ENCODE measurements at regions not wholly inside any gene's neighbourhood (a gene's known extent, or its start where the extent isn't known, plus 50 kb on each side); places are given as distances from the start of the nearest gene placed in this dataset.

GRCh38 chr5:88355490-88356050, 86.9 kb upstream of the TMEM161B start:
- Histone ChIP-seq H3K4ac (replicated peaks; ENCODE audit: insufficient read length, low read depth, low read length) (no peak overlapping the region), H4K20me1 (replicated peaks in 1 of 2; ENCODE audit: control insufficient read depth in 1 of 2, insufficient read depth in 2 of 2, low read length in 2 of 2) (no peaks in the 10 kb centered on the region), H3K27ac (ENCODE audit: low read depth, low read length) (no peak overlapping the region), H3K9me3 (ENCODE audit: insufficient read depth in 2 of 2, low read depth in 1 of 2, low read length in 1 of 2) (no peaks in the 10 kb centered on the region), H4K91ac (replicated peaks; ENCODE audit: insufficient read length, low read length) (no peak overlapping the region), H3K4me3 (ENCODE audit: extremely low read depth in 1 of 4, insufficient read depth in 2 of 4, low read depth in 3 of 4, low read length in 4 of 4) (no peak overlapping the region), H2AK5ac (ENCODE audit: low read depth, low read length) (no peak overlapping the region), H2AFZ (ENCODE audit: low read length) (no peak overlapping the region), H3K36me3 (ENCODE audit: control insufficient read depth in 2 of 4, insufficient read depth in 4 of 4, low read length in 3 of 4) (no peaks in the 10 kb centered on the region), H3K56ac (replicated peaks; ENCODE audit: insufficient read length, low read depth, low read length) (no peak overlapping the region), H4K8ac (ENCODE audit: extremely low read depth, insufficient read depth, low read length) (no peak overlapping the region), H2BK20ac (ENCODE audit: low read length) (no peak overlapping the region), H3K9ac (replicated peaks in 1 of 4; ENCODE audit: extremely low read depth in 1 of 4, low read depth in 3 of 4, low read length in 3 of 4) (no peak overlapping the region), H2BK15ac (ENCODE audit: low read length) (no peak overlapping the region), H3K4me2 (ENCODE audit: insufficient read depth in 1 of 2, low read depth in 2 of 2, low read length in 2 of 2) (no peak overlapping the region), H3K79me1 (ENCODE audit: low read depth, low read length) (no peaks in the 10 kb centered on the region), H3K4me1 (replicated peaks in 1 of 4; ENCODE audit: control insufficient read depth in 3 of 4, insufficient read depth in 4 of 4, low read length in 3 of 4) (no peaks in the 10 kb centered on the region), H2BK120ac (replicated peaks; ENCODE audit: low read depth, low read length) (no peak overlapping the region), H3K14ac (ENCODE audit: insufficient read length) (no peak overlapping the region), H4K5ac (ENCODE audit: insufficient read length, low read depth, low read length) (no peak overlapping the region), H3K18ac (ENCODE audit: extremely low read depth, low read length) (no peak overlapping the region), H2BK5ac (ENCODE audit: low read depth, low read length) (no peak overlapping the region), H3K23me2 (ENCODE audit: low read depth, low read length) (no peaks in the 10 kb centered on the region), H3K79me2 (ENCODE audit: control insufficient read depth in 1 of 2, insufficient read depth in 2 of 2, low read length in 2 of 2) (no peaks in the 10 kb centered on the region), H3K27me3 (replicated peaks in 1 of 4; ENCODE audit: control insufficient read depth in 3 of 4, extremely low read depth in 1 of 4, insufficient read depth in 3 of 4, low read length in 3 of 4) (no peaks in the 10 kb centered on the region), H2BK12ac (ENCODE audit: low read depth, low read length) (no peak overlapping the region), H3K23ac (ENCODE audit: insufficient read length) (no peak overlapping the region)
- no peak for DNase-seq (ENCODE audit: low read depth in 1 of 2, low spot score in 2 of 2)
- ChIA-PET POLR2A (ENCODE audit: partially characterized antibody) (no interaction called here), CTCF (ENCODE audit: partially characterized antibody) (no interaction called here)
- 82% methylated on average over 1 of the region's 1 CpG; no CpG with 5 or more reads in 1 of the 2 experiments for WGBS, 2 experiments (ENCODE audit: extremely low coverage in 1 of 2, insufficient coverage in 1 of 2, insufficient read length in 1 of 2, insufficient replicate concordance in 2 of 2, low coverage in 1 of 2, low lambda C conversion rate in 2 of 2, missing lambda C conversion rate in 1 of 2)
- no peak for FAIRE-seq
- no peak for TF ChIP-seq CTCF (IDR thresholded peaks at IDR 0.05; ENCODE audit: control extremely low read depth in 1 of 3, insufficient read depth in 1 of 3, low read depth in 1 of 3, low read length in 3 of 3)
- TF ChIP-seq GABPA (IDR thresholded peaks at IDR 0.05; ENCODE audit: borderline replicate concordance, insufficient read depth, low read length), result no peak
- no peak for TF ChIP-seq KDM1A (IDR thresholded peaks at IDR 0.05; ENCODE audit: borderline replicate concordance, low read length)
- TF ChIP-seq RXRA (IDR thresholded peaks at IDR 0.05; ENCODE audit: insufficient read depth, low read depth, low read length), result no peak
- no peak for TF ChIP-seq YY1 (IDR thresholded peaks at IDR 0.05; ENCODE audit: low read depth, low read length)
- TF ChIP-seq CBX8 (IDR thresholded peaks at IDR 0.05; ENCODE audit: borderline replicate concordance, low read depth, low read length), result no peak
- TF ChIP-seq CHD1 (IDR thresholded peaks at IDR 0.05; ENCODE audit: low read depth, low read length), result no peak
- TF ChIP-seq EGR1 (IDR thresholded peaks at IDR 0.05; ENCODE audit: borderline replicate concordance, low read depth, low read length), result no peak
- TF ChIP-seq HDAC2 (IDR thresholded peaks at IDR 0.05; ENCODE audit: borderline replicate concordance in 1 of 2, low read depth in 2 of 2, low read length in 2 of 2), result no peak
- no peak for TF ChIP-seq ASH2L (IDR thresholded peaks at IDR 0.05; ENCODE audit: low read length)
